ENCODE measurements at regions not wholly inside any gene's neighbourhood (a gene's known extent, or its start where the extent isn't known, plus 50 kb on each side); places are given as distances from the start of the nearest gene placed in this dataset.

- TF ChIP-seq CTCF (IDR thresholded peaks at IDR 0.05), result no peak
- TF ChIP-seq POLR2A (IDR thresholded peaks at IDR 0.05), result no peak
Measured at GRCh38 chr13:104137416-104137815, 1071.2 kb upstream of the SLC10A2 start.

Measured in thyroid gland (tissue), 4 donors.